Heart left ventricle (tissue), 16 donors: ENCODE measurements at regions not wholly inside any gene's neighbourhood (a gene's known extent, or its start where the extent isn't known, plus 50 kb on each side); places are given as distances from the start of the nearest gene placed in this dataset.

Experiments
- ATAC-seq, 4 donors: fragments of 200-7000 bp; cut with Tn5 transposase; one replicate each; pipeline ENCODE4 v1.9.1; 2020 to 2022; ENCODE audit warnings: moderate library complexity in 4 of 4, mild to moderate bottlenecking in 3 of 4, moderate number of reproducible peaks in 1 of 4
- DNase-seq, 5 donors: peaks; one replicate each; pipeline ENCODE4 v3.0.0-alpha.2; 2020
- H3K27ac ChIP-seq, 12 donors: fragments of 200-600 bp; sonication (generic) in 4 of 12; one replicate each; pipeline versions ENCODE4 v1.5.0 to v1.8.0; 2016 to 2022; ENCODE audit warnings: mild to moderate bottlenecking in 2 of 12
- H3K27me3 ChIP-seq, 9 donors: fragments of 200-600 bp; sonication (generic) in 2 of 9; one replicate each; pipeline versions ENCODE4 v1.5.1 to v1.8.0; 2016 to 2022; ENCODE audit warnings: mild to moderate bottlenecking in 3 of 9
- H3K36me3 ChIP-seq, 9 donors: fragments of 200-600 bp; sonication (generic) in 2 of 9; one replicate each; pipeline versions ENCODE4 v1.5.0 to v1.8.0; 2018 to 2022; ENCODE audit warnings: mild to moderate bottlenecking in 2 of 9
- H3K4me1 ChIP-seq, 12 donors: fragments of 200-600 bp; sonication (generic) in 4 of 12; one replicate each; pipeline versions ENCODE4 v1.5.0 to v1.8.0; 2016 to 2022; ENCODE audit warnings: mild to moderate bottlenecking in 3 of 12
- H3K4me3 ChIP-seq, 12 donors: fragments of 200-600 bp; sonication (generic) in 4 of 12; one replicate each; pipeline versions ENCODE4 v1.5.0 to v1.8.0; 2017 to 2022; ENCODE audit warnings: mild to moderate bottlenecking in 9 of 12, moderate library complexity in 4 of 12
- H3K9me3 ChIP-seq, 12 donors: fragments of 200-600 bp; sonication (generic) in 4 of 12; one replicate each; pipeline versions ENCODE4 v1.5.0 to v1.8.0; 2016 to 2022; ENCODE audit warnings: mild to moderate bottlenecking in 1 of 12
- POLR2A ChIP-seq, 2 donors: fragments of 450-650 bp; IDR thresholded peaks; one replicate each; pipeline ENCODE4 v1.6.1; 2017; ENCODE audit warnings: antibody characterized with exemption in 2 of 2, mild to moderate bottlenecking in 2 of 2, moderate library complexity in 2 of 2
- WGBS, 4 donors: extraction: QIAGEN DNeasy Blood & Tissue Kit in 2 of 4; methylation state at CpG; one replicate each; pipeline versions ENCODE4 v1.1.5 to v1.1.7; 2013 to 2018; 5-methylcytosine and 5-hydroxymethylcytosine counted together
- intact Hi-C, 10 donors: fragments of 100-400 bp; cut with DNase I; formaldehyde crosslinking; loops; one replicate each; pipeline versions ENCODE4 v1.11.1 to v1.14.2; 2022
- TF ChIP-seq, protein P1 (sequence below), 12 donors: fragments of 200-600 bp; sonication (generic) in 4 of 12; IDR thresholded peaks; one replicate each; pipeline versions ENCODE4 v1.5.0 to v1.8.0; 2018 to 2022; ENCODE audit warnings: antibody characterized with exemption in 12 of 12, mild to moderate bottlenecking in 5 of 12
- donor health status: ischemic (EF 13 %, LVEDD 7.1; RV severe dilation, severe dysfunction).
- donor health status: healthy with polysubstance abuse.
- donor health status: DM: no; HTN: yes; CAD: no.
- donor health status: DM: no; HTN: no; CAD: no.
- donor health status: ischemic (EF 25% LVEDD 6.9; RV normal size, moderate dysfunction).
- donor health status: ischemic (EF 25% LVEDD 5.7; RV mildly dilated, moderate dysfunction).
- donor health status: healthy.
- donor health status: DM: yes; HTN: yes; CAD: no.
- donor health status: ischemic (EF 35%, LVEDD 5.7; RV mildly dilated, moderate dysfunction).
- donor health status: nonischemic (EF 11% LVEDD 7.7; RV severe dilation, severe dysfunction).
- donor health status: DM: yes; HTN: yes; CAD: no.
- donor health status: PGD.
- donor health status: ischemic (EF 29% LVEDD 5.4; RV normal size, mild dysfunction).
- donor health status: nonischemic (EF 23%, LVEDD 6.1; RV moderate dilation, normal function).

DNA sequence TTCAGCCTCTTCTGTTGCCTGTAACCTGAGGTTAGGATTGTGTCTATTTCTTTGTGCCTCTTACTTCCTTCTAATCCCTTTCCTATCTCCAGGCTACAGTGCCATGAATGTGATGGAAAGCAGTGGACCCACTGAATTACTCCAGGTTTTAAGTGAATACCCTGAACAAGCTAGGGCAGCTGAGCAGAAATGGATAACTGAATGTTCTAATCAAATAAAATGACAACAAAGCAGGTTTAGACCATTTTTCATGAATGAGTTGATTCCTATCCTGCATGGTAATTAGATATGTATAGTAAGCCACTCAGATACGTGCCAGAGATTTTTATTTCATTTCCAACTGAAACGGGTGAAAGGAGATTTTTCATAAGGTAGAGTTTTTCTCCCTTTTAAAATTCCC is 127.5 kb upstream of the ZP4 start:
- Histone ChIP-seq H3K4me1 (no peaks in the 10 kb centered on the region), H3K27me3 (no peaks in the 10 kb centered on the region), H3K36me3 (no peaks in the 10 kb centered on the region), H3K4me3 (no peak overlapping the region), H3K27ac (no peak overlapping the region), H3K9me3 (peaks cover 0 to 9% (median 0%) of the 10 kb centered on the region in 12 donors)
- TF ChIP-seq POLR2A (IDR thresholded peaks at IDR 0.05): no peak
- TF ChIP-seq, protein P1, sequence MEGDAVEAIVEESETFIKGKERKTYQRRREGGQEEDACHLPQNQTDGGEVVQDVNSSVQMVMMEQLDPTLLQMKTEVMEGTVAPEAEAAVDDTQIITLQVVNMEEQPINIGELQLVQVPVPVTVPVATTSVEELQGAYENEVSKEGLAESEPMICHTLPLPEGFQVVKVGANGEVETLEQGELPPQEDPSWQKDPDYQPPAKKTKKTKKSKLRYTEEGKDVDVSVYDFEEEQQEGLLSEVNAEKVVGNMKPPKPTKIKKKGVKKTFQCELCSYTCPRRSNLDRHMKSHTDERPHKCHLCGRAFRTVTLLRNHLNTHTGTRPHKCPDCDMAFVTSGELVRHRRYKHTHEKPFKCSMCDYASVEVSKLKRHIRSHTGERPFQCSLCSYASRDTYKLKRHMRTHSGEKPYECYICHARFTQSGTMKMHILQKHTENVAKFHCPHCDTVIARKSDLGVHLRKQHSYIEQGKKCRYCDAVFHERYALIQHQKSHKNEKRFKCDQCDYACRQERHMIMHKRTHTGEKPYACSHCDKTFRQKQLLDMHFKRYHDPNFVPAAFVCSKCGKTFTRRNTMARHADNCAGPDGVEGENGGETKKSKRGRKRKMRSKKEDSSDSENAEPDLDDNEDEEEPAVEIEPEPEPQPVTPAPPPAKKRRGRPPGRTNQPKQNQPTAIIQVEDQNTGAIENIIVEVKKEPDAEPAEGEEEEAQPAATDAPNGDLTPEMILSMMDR (IDR thresholded peaks at IDR 0.05): no peak
- intact Hi-C loops: no loop called here
- ATAC-seq: no peak
- DNase-seq: no peak
- WGBS, 4 donors: 64 to 82% (median 69%) methylated on average over 2 of the region's 2 CpGs

DNA sequence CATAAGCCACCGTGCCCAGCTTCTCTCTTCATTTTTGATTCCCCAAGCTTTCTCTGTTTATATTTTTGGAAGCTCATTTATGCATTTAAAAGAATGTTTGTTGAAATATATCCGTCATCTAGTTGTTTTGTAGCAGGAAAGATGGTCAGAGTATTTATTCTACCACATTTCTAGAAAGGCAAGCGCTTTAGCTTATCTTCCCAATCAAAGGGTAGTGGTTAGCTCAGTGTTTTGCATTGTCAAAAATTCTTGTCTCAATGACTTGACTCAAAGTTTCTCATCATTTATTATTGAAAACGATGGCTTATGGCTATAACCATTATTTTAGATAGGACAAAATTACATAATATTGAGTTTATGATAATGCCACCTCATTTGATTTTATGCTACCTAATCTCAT is 116.1 kb upstream of the ZP4 start:
- Histone ChIP-seq H3K36me3 (no peaks in the 10 kb centered on the region), H3K4me1 (no peaks in the 10 kb centered on the region), H3K4me3 (no peak overlapping the region), H3K9me3 (peaks cover 0 to 10% (median 0%) of the 10 kb centered on the region in 12 donors), H3K27ac (no peak overlapping the region), H3K27me3 (peaks cover 0 to 6% (median 0%) of the 10 kb centered on the region in 9 donors)
- TF ChIP-seq, protein P1 (IDR thresholded peaks at IDR 0.05): no peak
- TF ChIP-seq POLR2A (IDR thresholded peaks at IDR 0.05): no peak
- DNase-seq: no peak
- ATAC-seq: no peak
- intact Hi-C loops: no loop called here
- 71 to 77% (median 75%) methylated on average over 4 of the region's 4 CpGs for WGBS, 4 donors

DNA sequence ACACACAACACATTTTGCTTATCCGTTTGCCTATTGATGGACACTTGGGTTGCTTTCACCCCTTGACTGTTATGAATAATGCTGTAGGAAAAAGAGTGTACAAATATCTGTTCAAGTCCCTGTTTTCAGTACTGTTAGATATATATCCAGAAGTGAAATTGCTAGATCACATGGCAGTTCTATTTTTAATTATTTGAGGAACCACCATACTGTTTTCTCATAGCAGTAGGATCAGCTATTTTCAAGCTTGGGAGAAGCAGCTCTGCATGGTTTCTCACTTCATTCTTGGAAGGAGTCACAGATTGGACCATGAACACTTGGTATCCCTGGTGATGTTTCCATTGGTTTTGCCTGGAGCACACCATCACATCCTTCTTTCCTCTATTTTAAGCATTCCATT is 114.4 kb upstream of the ZP4 start:
- WGBS, 4 donors: 63 to 90% (median 77%) methylated on average over 1 of the region's 1 CpG
- H3K4me3 ChIP-seq: no peak overlapping the region
- TF ChIP-seq, protein P1 (IDR thresholded peaks at IDR 0.05): no peak
- TF ChIP-seq POLR2A (IDR thresholded peaks at IDR 0.05): no peak

DNA sequence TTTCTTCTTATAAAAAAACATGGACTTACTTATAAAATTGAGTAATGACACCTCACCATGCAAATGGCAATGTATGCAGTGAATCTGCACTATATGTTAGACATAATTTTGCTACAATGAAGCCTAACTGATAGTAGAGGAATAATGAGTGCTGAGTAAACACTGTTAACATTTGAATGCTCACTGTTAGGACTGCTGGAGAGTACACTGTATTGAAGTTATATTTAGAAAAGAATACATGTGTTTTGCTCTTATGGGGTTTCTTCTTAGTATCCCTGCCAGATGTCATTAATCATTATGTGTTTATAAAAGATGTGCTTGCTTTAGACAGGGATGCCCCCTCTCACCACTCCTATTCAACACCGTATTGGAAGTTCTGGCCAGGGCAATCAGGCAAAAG is 111.1 kb upstream of the ZP4 start:
- ATAC-seq: no peak
- Histone ChIP-seq H3K36me3 (no peaks in the 10 kb centered on the region), H3K4me1 (no peaks in the 10 kb centered on the region), H3K27ac (no peak overlapping the region), H3K4me3 (no peak overlapping the region), H3K27me3 (no peaks in the 10 kb centered on the region), H3K9me3 (peaks cover 0 to 10% (median 0%) of the 10 kb centered on the region in 12 donors)
- no peak for TF ChIP-seq POLR2A (IDR thresholded peaks at IDR 0.05)
- TF ChIP-seq, protein P1 (IDR thresholded peaks at IDR 0.05): no peak
- intact Hi-C loops: no loop called here
- 56 to 83% (median 65%) methylated on average over 1 of the region's 1 CpG for WGBS, 4 donors
- DNase-seq: no peak

More for the DNA sequence above, 114.4 kb upstream of the ZP4 start:
- ATAC-seq (peak in 1 of 4 donors; percentile 30), DNase-seq (no peak)
- peaks cover 0 to 10% (median 0%) of the 10 kb centered on the region in 12 donors for H3K9me3 ChIP-seq
- no peak overlapping the region for H3K27ac ChIP-seq
- H3K27me3 ChIP-seq: peaks cover 0 to 6% (median 0%) of the 10 kb centered on the region in 9 donors
- no peaks in the 10 kb centered on the region for H3K36me3 ChIP-seq
- H3K4me1 ChIP-seq: no peaks in the 10 kb centered on the region
- intact Hi-C loops: no loop called here
